Neutrophil (primary cell): ENCODE measurements at regions not wholly inside any gene's neighbourhood (a gene's known extent, or its start where the extent isn't known, plus 50 kb on each side); places are given as distances from the start of the nearest gene placed in this dataset.

Experiments
- H3K27ac ChIP-seq: fragments of 200-600 bp; sonication (generic); 2 replicates; pipeline ENCODE4 v1.5.1; 2016; ENCODE audit warnings: mild to moderate bottlenecking, moderate library complexity
- H3K27me3 ChIP-seq: fragments of 200-600 bp; sonication (generic); 2 replicates; pipeline ENCODE4 v1.6.0; 2016; ENCODE audit warnings: mild to moderate bottlenecking
- H3K36me3 ChIP-seq: fragments of 200-600 bp; sonication (generic); 2 replicates; pipeline ENCODE4 v1.5.1; 2017
- H3K4me1 ChIP-seq, 2 experiments: fragments of 200-600 bp in 1 of 2; sonication (generic) in 1 of 2; 1 replicate in 1 of 2; 2 replicates in 1 of 2; pipeline versions ENCODE4 v1.5.1 to v1.6.1; 2013 to 2016; ENCODE audit warnings: low read depth in 1 of 2, low read length in 1 of 2, mild to moderate bottlenecking in 1 of 2, moderate library complexity in 1 of 2; ENCODE audit not compliant: control insufficient read depth in 1 of 2, insufficient read depth in 1 of 2
- H3K4me3 ChIP-seq, 2 experiments: fragments of 200-600 bp in 1 of 2; sonication (generic) in 1 of 2; 1 replicate in 1 of 2; 2 replicates in 1 of 2; pipeline ENCODE4 v1.5.1; 2013 to 2016; ENCODE audit warnings: low read depth in 1 of 2, low read length in 1 of 2, mild to moderate bottlenecking in 1 of 2, moderate library complexity in 1 of 2
- H3K9me3 ChIP-seq: fragments of 200-600 bp; sonication (generic); 2 replicates; pipeline ENCODE4 v1.5.1; 2016
- TF ChIP-seq, protein P1 (sequence below): fragments of 200-600 bp; sonication (generic); IDR thresholded peaks from 2 replicates; pipeline ENCODE4 v1.5.1; 2016; ENCODE audit warnings: antibody characterized with exemption

DNA sequence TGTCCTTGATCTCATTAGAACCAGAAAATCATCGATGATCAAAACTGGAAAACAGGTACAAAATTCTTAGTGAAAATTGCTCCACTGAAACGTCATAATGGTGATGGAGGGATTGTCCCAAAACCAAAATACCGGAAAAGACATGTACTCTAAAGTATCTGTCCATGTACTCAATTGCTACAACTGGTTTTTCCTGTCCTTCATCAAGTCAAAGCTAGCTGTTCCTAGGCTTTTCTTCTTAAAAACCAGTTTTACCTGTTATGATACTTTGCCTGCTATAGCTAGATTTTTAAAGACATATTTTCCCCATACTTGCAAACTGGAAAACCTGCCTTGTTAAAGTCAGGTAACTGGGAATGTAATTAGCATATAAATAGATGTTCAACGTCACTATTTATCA, 50.5 kb upstream of the LRRC1 start:
- Histone ChIP-seq H3K27ac (no peak overlapping the region), H3K36me3 (no peaks in the 10 kb centered on the region), H3K9me3 (no peaks in the 10 kb centered on the region), H3K4me1 (peaks cover 11 to 12% of the 10 kb centered on the region in 2 experiments), H3K27me3 (no peaks in the 10 kb centered on the region), H3K4me3 (no peak overlapping the region)
- TF ChIP-seq, protein P1, sequence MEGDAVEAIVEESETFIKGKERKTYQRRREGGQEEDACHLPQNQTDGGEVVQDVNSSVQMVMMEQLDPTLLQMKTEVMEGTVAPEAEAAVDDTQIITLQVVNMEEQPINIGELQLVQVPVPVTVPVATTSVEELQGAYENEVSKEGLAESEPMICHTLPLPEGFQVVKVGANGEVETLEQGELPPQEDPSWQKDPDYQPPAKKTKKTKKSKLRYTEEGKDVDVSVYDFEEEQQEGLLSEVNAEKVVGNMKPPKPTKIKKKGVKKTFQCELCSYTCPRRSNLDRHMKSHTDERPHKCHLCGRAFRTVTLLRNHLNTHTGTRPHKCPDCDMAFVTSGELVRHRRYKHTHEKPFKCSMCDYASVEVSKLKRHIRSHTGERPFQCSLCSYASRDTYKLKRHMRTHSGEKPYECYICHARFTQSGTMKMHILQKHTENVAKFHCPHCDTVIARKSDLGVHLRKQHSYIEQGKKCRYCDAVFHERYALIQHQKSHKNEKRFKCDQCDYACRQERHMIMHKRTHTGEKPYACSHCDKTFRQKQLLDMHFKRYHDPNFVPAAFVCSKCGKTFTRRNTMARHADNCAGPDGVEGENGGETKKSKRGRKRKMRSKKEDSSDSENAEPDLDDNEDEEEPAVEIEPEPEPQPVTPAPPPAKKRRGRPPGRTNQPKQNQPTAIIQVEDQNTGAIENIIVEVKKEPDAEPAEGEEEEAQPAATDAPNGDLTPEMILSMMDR: no peak

DNA sequence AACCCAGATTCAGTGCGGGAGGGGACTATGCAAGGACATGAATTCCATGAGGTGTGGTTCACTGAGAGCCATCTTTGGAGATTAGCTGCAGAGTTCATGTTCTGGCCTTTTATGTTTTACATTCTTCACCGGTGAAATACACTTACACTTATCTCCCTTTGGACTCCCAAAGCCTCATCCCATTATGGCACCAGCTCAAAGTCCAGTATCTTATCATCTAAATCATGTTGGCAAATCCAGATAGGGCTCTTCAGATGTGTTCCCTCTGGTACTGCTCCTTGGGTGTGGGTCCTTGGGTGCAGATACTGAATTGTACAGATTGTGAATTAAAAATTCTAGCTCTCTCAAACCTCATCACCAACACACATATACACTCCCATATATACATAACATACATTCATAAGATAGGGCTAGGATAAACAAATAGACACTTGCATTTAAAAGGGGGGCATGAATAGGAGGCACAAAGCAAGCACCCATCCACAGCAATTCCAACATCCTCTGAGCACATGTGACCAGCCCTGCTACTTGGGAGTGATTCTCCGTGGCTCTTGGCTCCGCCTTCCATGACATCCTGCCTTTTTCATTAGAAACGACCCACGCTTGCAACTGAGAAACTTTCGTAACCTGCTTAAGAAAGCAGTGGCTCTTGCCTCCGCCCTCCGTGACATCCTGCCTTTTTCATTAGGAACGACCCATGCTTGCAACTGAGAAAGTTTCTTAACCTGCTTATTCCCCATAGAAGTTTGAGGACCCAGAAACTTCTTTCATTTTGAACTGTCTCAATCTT, 53.6 kb upstream of the LRRC1 start:
- Histone ChIP-seq H3K27me3 (no peaks in the 10 kb centered on the region), H3K36me3 (no peaks in the 10 kb centered on the region), H3K4me3 (no peak overlapping the region), H3K9me3 (no peaks in the 10 kb centered on the region), H3K4me1 (peaks cover 11 to 12% of the 10 kb centered on the region in 2 experiments), H3K27ac (peak overlapping the region; percentile 58)
- TF ChIP-seq, protein P1: no peak

DNA sequence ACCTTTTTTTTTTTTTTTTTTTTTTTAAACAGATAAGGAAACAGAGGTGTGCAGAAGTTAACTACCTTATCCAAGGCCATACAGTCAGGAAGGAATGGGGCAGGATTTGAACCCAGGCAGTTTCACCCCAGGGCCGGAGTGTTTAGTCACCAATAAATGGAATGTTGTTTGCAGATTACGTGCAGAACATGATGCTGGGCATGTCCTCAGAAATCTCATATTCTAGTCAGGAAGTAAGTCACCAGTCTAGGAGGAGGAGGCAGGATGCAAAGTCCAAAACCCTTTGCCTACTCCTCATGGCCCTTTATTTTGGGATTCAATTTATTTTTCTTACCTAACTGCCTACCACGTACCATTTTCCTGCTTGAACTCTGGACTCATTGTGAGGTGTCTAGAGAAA, 57.1 kb upstream of the LRRC1 start:
- TF ChIP-seq, protein P1: no peak
- Histone ChIP-seq H3K27ac (no peak overlapping the region), H3K27me3 (no peaks in the 10 kb centered on the region), H3K9me3 (no peaks in the 10 kb centered on the region), H3K4me3 (no peak overlapping the region), H3K36me3 (no peaks in the 10 kb centered on the region), H3K4me1 (peaks cover 23% of the 10 kb centered on the region in 2 experiments)

DNA sequence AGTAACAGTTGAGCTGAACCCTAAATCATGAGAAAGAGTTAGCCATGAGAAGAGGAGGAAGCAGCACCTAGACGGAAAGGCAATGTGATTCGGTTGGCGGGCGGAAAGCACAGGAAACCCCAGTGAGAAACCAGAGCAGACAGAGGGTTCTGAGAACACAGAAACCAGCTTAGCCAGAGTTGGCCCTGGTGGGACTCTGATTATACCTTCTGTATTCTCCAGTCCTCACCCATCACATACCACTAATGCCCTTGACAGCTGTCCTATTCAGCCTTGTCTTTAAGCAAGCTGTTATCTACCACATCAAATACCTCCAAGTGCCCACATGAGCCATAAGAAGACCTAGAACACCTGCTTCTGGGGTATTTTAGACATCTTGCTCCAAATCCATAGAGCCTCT, 58.9 kb upstream of the LRRC1 start:
- Histone ChIP-seq H3K27ac (no peak overlapping the region), H3K4me1 (peaks cover 11 to 12% of the 10 kb centered on the region in 2 experiments), H3K36me3 (no peaks in the 10 kb centered on the region), H3K27me3 (no peaks in the 10 kb centered on the region), H3K4me3 (no peak overlapping the region), H3K9me3 (no peaks in the 10 kb centered on the region)
- TF ChIP-seq, protein P1: no peak

DNA sequence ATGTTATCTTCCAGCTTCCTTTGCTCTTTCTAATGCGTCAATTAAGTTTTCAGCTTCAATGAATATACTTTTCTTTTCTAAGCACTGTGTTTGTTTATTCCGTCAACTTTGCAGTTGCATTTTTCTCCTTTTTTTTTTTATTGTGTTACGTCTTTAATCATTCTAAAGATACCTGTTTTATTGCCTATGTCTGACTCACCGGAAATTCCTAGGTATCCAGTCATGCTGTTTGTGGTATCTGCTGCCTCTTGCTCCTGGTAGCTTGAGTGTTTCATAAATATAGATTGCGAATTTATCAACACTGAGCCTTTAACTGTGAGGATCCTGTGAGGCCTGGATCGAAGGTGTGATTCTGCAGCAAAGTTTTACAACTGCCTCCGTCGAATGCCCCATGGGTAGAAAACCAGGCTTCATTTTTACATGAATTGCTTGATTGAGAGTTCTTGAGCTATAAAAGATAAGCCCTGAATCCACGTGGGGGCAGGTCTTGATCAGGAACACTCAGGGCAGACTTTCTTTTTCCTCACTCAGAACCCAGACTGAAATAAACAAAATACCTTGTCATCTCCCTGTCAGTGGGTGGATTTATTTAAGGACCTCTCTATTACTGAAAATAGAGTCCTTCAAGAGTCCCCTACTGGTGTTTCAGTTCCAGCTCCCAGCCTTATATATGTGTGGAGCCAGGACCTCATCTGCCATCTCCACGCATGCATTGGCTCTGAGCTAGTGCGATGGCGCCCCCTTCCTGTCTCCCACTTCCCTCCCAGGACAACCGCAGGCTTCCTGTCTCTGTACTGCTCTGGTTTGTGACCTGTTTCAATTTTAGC, 60.1 kb upstream of the LRRC1 start:
- H3K4me1 ChIP-seq: peaks cover 11 to 12% of the 10 kb centered on the region in 2 experiments
- H3K9me3 ChIP-seq: no peaks in the 10 kb centered on the region
- H3K27ac ChIP-seq: no peak overlapping the region
- no peak overlapping the region for H3K4me3 ChIP-seq
- H3K27me3 ChIP-seq: no peaks in the 10 kb centered on the region
- TF ChIP-seq, protein P1: no peak
- H3K36me3 ChIP-seq: no peaks in the 10 kb centered on the region
